Fibroblast of skin of left quadriceps (primary cell): ENCODE measurements at regions not wholly inside any gene's neighbourhood (a gene's known extent, or its start where the extent isn't known, plus 50 kb on each side); places are given as distances from the start of the nearest gene placed in this dataset.

Experiments
- DNase-seq, 2 experiments: peaks; one replicate each; pipeline ENCODE4 v3.0.0-alpha.2; 2013; ENCODE audit warnings: low read depth in 2 of 2

GRCh38 chr22:49548356-49549202, 279.1 kb downstream of the BRD1 start:
- no peak for DNase-seq

GRCh38 chr22:49547751-49548239, 279.9 kb downstream of the BRD1 start:
- no peak for DNase-seq

GRCh38 chr22:49546811-49547585, 280.7 kb downstream of the BRD1 start:
- DNase-seq: no peak

GRCh38 chr22:49545606-49546005, 282.1 kb downstream of the BRD1 start:
- no peak for DNase-seq

GRCh38 chr22:49544286-49544685, 283.4 kb downstream of the BRD1 start:
- no peak for DNase-seq

GRCh38 chr22:49543876-49544275, 283.8 kb downstream of the BRD1 start:
- no peak for DNase-seq

GRCh38 chr22:49541693-49542230, 285.9 kb downstream of the BRD1 start:
- DNase-seq: no peak

GRCh38 chr22:49540913-49541692, 286.6 kb downstream of the BRD1 start:
- DNase-seq: no peak

GRCh38 chr22:49540084-49540912, 287.4 kb downstream of the BRD1 start:
- DNase-seq: no peak

- no peak for DNase-seq
Observed at GRCh38 chr22:49538006-49538405, 289.7 kb downstream of the BRD1 start.

- no peak for DNase-seq
Observed at GRCh38 chr22:49536571-49537131, 291.0 kb downstream of the BRD1 start.

- DNase-seq: no peak
Observed at GRCh38 chr22:49535527-49536125, 292.0 kb downstream of the BRD1 start.

- no peak for DNase-seq
Observed at GRCh38 chr22:49535126-49535525, 292.5 kb downstream of the BRD1 start.

GRCh38 chr22:49534386-49534785, 293.3 kb downstream of the BRD1 start:
- DNase-seq: no peak

- DNase-seq: no peak
Observed at GRCh38 chr22:49533886-49534285, 293.8 kb downstream of the BRD1 start.

GRCh38 chr22:49532869-49533802, 294.5 kb downstream of the BRD1 start:
- DNase-seq: no peak

GRCh38 chr22:49531368-49531791, 296.3 kb downstream of the BRD1 start:
- no peak for DNase-seq

- no peak for DNase-seq
Observed at GRCh38 chr22:49530671-49531367, 296.9 kb downstream of the BRD1 start.

GRCh38 chr22:49528420-49528720, 299.3 kb downstream of the BRD1 start:
- no peak for DNase-seq
